Renal cortex interstitium (tissue), 11 donors: ENCODE measurements at regions not wholly inside any gene's neighbourhood (a gene's known extent, or its start where the extent isn't known, plus 50 kb on each side); places are given as distances from the start of the nearest gene placed in this dataset.

ENCODE experiments used
- DNase-seq, 11 donors: peaks; one replicate each; pipeline ENCODE4 v3.0.0-alpha.2; 2013; ENCODE audit warnings: low read depth in 9 of 11, low spot score in 4 of 11; ENCODE audit errors: extremely low read depth in 1 of 11

- no peak for DNase-seq
Observed at GRCh38 chr13:55219538-55219937, 1921.2 kb upstream of the PRR20A start.

GRCh38 chr13:55229906-55230569 lies 1910.7 kb upstream of the PRR20A start:
- no peak for DNase-seq

GRCh38 chr13:55230570-55230908 lies 1910.2 kb upstream of the PRR20A start:
- DNase-seq = no peak

GRCh38 chr13:55234311-55234710 lies 1906.4 kb upstream of the PRR20A start:
- DNase-seq = no peak

- DNase-seq = no peak
Observed at GRCh38 chr13:55245005-55245644, 1895.6 kb upstream of the PRR20A start.

GRCh38 chr13:55255236-55255635 lies 1885.5 kb upstream of the PRR20A start:
- no peak for DNase-seq

- no peak for DNase-seq
Observed at GRCh38 chr13:55263045-55263444, 1877.7 kb upstream of the PRR20A start.

GRCh38 chr13:55266644-55267043 lies 1874.1 kb upstream of the PRR20A start:
- no peak for DNase-seq

- no peak for DNase-seq
Observed at GRCh38 chr13:55298201-55298600, 1842.5 kb upstream of the PRR20A start.

- no peak for DNase-seq
Observed at GRCh38 chr13:55302568-55302967, 1838.2 kb upstream of the PRR20A start.

GRCh38 chr13:55307909-55308308 lies 1832.8 kb upstream of the PRR20A start:
- DNase-seq = no peak

GRCh38 chr13:55341891-55342290 lies 1798.8 kb upstream of the PRR20A start:
- DNase-seq = no peak

- no peak for DNase-seq
Observed at GRCh38 chr13:55345224-55345623, 1795.5 kb upstream of the PRR20A start.

GRCh38 chr13:55347528-55347927 lies 1793.2 kb upstream of the PRR20A start:
- no peak for DNase-seq

GRCh38 chr13:55359067-55359466 lies 1781.7 kb upstream of the PRR20A start:
- no peak for DNase-seq

GRCh38 chr13:55361141-55361540 lies 1779.6 kb upstream of the PRR20A start:
- peak in 4 of 11 donors; percentile 2 to 11 (median 5) for DNase-seq

GRCh38 chr13:55366676-55367075 lies 1774.0 kb upstream of the PRR20A start:
- DNase-seq = no peak

- DNase-seq = no peak
Observed at GRCh38 chr13:55394470-55394869, 1746.2 kb upstream of the PRR20A start.

GRCh38 chr13:55402870-55403269 lies 1737.8 kb upstream of the PRR20A start:
- no peak for DNase-seq

GRCh38 chr13:55403887-55404487 lies 1736.7 kb upstream of the PRR20A start:
- DNase-seq = no peak
